Cardiac septum (tissue), 1 donor: ENCODE measurements at regions not wholly inside any gene's neighbourhood (a gene's known extent, or its start where the extent isn't known, plus 50 kb on each side); places are given as distances from the start of the nearest gene placed in this dataset.
A peak's percentile ranks its signal among the peaks of the same experiment; 100 is the strongest.

ENCODE experiments used
- DNase-seq: peaks from one replicate; pipeline ENCODE4 v3.0.0-alpha.2; 2020; ENCODE audit warnings: low spot score
- intact Hi-C: fragments of 100-400 bp; cut with DNase I; formaldehyde crosslinking; loops from one replicate; pipeline ENCODE4 v1.14.0; 2022
- donor health status: DM: no; HTN: no; CAD: no.

DNA sequence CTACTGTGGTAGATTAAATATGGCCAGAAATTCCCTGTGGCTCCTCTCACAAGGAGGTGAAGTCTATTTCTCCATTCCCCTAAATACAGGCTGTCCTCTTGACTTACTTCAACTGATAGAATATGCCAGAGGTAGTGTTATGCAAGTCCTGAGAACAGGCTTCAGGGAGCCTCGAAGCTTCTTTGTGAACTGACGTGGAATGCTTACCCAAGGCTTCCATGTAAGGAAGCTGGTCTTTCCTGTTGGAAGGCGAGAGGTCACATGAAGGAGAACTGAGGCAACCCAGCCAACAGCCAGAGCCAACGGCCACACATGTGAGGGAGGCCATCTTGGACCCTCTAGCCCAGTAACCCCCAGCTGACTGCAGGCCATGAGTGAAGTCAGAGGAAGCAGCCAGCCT, 267.9 kb downstream of the MRTFB start:
- intact Hi-C loops = no loop called here
- no peak for DNase-seq

DNA sequence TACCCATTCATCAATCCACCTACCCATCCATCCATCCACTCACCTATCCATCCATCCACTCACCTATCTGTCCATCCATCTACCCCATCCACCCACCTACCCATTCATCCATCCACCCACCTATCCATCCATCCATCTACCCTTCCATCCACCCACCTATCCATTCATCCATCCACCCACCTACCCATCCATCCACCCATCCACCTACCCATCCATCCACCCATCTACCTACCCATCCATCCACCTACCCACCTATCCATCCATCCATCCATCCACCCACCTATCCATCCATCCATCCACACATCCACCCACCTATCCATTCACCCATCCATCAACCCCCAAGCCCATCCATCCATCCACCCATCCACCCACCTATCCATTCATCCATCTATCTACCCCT, 267.1 kb downstream of the MRTFB start:
- DNase-seq = no peak
- intact Hi-C loops = no loop called here

DNA sequence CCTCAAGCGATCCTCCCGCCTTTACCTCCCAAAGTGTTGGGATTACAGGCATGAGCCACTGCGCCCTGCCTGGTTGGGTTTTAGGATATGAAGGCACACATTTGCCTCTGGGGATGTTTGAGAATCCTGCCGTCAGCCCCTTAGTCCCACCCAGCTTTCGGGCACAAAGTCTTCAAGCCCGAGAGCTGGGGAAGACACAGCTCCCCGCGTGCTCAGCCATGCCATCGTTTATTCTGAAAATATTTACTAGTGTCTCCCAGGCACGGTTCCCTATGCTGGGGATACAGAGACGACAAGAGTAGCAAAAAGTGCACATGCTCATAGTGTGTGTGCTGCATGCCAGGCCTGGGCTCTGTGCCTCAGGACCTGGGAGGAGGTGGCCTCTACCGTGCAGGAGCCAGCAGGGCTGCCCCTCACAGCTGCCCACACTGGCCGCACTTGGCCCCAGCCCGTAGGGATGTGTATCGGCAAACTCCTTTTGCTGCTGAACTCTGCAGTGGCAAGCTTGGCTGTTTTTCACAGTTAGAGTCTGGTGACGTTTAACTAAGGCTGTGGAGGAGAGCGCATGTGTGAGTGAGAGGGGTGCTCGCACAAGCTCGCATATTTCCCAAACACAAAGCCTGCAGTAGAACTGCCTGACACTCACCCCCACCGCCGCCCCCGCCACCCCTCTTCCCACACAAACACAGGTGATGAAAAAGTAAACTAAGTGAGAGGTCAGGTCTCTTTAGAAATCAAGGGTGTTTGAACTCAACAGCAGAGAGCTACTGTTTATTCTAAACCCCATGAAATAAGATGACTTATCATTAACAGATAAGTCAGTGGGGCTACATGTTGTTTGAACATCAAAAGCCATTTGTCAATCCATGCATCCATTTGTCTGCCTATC, 266.4 kb downstream of the MRTFB start:
- DNase-seq = no peak
- intact Hi-C loops = no loop called here

DNA sequence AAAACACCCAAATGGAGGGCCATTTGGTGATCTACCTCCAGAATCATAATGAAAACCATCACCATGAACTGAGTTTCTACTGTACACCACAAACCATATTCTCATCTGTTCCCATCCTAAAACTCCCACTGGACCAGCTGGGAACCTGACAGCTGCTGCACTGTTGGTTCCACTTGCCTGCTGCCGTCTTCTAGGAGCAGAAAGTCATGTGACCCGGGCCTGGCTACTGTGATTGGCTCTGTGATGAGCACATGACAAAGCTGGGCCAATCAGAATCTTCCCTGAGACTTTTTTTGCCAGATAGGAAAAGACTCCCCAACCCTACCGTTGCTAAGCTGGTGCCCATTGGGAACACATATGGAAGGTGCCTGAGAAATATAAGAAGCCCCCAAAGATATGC, 264.2 kb downstream of the MRTFB start:
- no peak for DNase-seq
- intact Hi-C loops = no loop called here

DNA sequence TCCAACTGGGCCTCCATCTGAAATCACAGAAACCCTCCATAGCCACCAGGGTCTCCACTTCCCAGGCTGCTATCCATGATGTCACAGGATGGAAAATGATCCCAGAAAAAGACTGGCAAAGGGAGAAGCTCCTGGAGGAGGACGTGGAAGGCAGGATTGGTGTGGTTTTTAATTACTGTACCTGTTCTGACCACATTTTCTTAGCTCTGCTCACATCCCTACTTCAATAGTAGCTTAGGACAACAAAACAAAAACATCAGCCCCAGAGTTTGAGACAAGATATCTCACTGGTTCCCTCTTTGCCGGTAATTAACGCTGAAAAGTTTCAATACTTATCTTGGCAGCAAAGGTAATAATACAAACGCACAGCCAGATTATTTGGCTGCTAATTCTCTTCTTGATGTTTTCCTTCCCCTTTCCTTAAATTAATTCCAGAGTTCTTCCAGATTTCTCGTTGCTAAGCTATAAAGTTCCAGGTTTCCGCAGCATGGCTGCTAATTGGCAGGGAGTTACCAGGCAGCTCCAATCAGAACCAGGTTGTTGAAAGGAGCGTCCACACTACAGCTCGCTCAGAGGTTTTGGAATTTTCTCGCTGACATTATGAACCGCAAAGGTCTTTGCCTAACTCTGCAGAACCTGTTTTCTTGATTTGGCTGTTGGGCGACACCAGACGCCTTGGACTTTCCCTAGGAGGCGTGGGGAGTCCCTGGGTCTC, 263.4 kb downstream of the MRTFB start:
- no peak for DNase-seq
- intact Hi-C loops = no loop called here

DNA sequence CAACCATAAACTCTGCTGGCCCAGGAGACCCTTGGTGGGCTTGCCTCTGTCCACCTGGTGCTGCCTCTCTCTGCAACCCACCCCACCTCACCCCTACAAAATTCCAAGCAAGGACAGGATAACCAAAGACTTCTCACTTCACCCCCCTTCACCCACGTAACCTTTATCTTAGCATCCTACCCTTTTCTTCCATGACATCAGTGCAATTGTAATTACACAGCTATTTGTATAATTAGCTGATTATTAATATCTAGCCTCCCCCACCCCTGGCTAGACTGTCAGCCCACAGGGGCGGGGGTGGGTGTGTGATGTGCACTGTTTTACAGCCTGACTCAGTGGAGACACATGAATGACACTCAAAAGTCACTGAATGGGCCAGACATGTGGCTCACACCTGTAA, 262.2 kb downstream of the MRTFB start:
- intact Hi-C loops = no loop called here

DNA sequence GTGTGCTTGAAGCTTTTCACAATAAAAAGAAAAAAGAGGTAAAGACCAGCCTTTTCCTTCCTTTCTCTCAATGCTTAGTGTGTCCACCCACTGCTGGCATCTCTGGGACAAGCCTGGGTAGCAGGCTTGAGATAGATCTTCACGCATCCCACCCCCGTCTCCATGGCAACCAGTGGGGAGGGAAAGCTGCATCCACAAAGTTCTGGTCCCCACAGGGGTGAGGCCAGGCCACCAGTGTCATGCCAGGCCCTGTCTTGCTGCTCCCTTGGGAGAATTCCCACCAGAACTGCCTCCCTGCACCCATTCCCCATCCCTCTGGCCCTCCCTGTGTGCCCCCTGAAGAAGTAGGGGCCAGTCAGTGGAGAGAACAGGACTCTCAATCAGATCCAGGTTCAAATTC, 259.9 kb downstream of the MRTFB start:
- DNase-seq = no peak
- intact Hi-C loops = no loop called here

More for the DNA sequence above, 262.2 kb downstream of the MRTFB start:
- DNase-seq = no peak

DNA sequence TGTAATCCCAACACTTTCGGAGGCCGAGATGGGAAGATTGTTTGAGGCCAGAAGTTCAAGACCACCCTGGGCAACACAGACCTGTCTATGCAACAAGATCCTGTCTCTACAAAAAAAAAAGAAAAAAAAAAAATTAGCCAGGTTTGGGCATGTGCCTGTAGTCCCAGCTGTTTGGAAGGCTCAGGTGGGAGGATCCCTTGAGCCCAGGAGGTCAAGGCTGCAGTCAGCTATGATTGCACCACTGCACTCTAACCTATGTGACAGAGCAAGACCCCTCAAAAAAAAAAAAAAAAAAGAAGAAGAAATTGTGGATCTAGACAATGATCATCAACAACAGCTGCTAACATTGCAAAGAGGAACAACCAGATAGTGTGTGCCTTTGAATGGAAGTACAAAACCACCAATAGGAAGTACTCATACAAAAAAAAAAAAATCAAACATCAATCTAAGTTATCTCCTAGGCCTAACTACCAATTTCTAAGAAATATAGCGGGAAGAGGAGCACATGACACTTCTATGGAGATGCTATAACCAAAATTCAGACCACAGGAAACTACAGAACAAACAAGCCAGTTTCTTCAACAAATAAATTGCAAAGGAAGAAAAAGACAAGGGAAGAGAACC, 258.7 kb downstream of the MRTFB start:
- no peak for DNase-seq
- intact Hi-C loops = no loop called here

DNA sequence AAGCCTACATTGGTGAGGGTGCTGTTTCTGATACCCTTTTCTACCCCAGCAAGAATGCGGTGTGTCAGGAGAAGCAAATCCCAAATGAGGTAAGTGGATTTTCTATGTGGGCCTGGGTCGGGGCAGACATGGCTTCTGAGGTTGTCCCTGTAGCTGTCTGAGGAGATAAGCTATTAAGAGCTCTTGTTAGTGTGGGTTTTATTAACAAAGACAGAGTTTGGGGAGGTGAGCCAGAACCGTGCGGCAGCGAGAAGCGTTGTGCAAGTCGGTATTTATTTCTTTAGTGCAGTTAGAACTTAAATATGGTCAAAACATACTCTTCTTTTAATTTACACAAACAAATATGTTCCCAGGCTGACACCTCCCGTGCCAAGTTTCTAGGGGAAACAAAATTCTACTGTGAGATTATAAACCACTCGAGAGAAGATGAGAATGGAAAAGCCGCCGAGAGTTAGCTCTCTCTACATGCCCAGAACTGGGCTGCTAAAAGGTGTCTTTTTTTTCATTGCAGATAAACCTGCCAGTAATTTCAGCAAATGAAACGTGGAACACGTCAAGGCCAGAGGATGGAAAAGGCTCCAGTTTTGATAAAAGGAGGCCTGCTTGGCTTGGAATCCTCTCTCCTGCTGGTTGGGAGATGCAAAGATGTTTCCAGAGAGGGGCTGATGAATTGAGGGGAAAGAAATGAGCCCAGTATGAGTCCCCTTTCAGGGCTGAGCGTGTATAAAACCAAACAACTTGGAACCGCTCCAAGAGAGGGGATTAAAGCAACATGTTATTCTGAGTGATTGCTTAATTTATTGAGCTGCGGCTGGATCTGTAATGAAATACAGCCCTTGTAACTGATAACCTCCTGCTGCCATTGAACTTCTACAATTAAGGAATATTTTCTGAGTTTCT, 254.6 kb downstream of the MRTFB start:
- no peak for DNase-seq
- intact Hi-C loops = no loop called here

DNA sequence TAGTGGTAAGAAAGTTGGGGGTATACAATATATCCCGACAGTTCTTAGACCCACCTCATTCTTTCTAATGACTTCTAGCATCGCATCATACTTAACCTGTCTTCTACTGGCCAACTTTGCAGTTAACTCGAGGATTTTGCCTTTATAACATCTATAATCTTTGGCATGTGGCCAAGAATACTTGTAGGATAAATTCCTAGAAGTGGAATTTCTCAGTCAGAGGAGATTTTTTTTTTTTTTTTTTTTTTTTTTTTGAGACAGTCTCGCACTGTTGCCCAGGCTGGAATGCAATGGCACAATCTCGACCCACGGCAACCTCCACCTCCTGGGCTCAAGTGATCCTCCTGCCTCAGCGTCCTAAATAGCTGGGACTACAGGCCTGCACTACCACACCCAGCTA, 253.5 kb downstream of the MRTFB start:
- intact Hi-C loops = no loop called here
- DNase-seq = no peak

DNA sequence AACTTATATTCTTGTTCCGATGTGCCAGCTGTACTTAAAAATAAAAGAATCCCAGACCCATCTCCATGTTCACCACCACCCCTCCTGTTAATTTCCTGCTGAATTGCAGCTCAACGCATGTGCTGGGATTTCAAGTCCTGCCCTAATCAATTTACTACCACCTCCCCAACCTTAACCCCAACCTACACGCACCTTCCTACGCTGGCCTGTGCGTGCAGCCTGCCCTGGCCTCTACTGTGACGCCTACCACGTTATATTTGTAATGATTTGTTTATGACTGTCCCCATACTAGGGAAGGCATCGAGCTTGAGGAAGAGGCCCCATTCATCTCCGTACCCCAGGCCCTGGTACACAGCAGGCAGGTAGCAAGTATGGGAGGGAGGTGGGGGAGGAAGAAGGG, 251.1 kb downstream of the MRTFB start:
- intact Hi-C loops = no loop called here

DNA sequence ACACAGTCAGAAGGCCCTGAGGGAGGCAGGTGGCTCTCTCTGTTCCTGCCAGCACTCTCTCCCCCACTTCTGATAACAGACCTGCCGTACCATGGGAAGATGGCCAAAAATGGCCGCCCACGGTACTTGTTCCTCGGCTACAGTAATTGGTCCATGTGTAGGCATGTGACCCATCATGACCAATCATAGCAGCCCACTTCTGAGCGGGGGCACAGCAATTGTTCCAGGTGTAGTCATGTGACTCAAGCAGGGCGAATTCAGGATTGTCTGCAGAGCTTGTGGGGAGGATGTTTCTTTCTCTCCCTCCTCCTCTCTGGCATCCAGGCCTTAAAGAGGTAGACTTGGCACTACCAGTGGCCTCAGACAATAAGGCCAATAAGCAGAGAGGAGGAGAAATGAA, 250.4 kb downstream of the MRTFB start:
- intact Hi-C loops = no loop called here
- peak; percentile 89 for DNase-seq

More for the DNA sequence above, 251.1 kb downstream of the MRTFB start:
- DNase-seq = no peak

DNA sequence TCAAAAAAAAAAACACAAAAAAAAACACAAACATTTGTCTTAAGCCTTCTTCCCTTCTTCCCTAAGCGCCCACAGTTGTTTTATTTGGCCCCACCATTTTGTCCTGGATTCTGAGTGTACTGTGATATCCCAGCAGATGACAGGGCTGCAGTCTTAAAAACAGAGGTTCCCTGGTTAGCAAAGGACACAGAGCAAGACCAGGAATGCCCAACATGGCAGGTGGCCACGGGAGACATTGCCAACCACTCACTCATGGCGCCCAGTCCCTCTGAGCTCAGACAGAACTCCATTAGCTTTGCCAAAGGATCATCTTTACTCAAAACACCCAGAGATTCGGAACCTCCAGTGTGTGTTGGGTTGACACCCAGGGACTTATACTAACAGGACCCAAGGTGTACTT, 249.3 kb downstream of the MRTFB start:
- intact Hi-C loops = no loop called here

More for the DNA sequence above, 249.3 kb downstream of the MRTFB start:
- DNase-seq = no peak
